Spleen (tissue), 7 donors: ENCODE measurements at regions not wholly inside any gene's neighbourhood (a gene's known extent, or its start where the extent isn't known, plus 50 kb on each side); places are given as distances from the start of the nearest gene placed in this dataset.

ENCODE experiments used
- CTCF ChIP-seq, 11 experiments: fragments of 200-600 bp in 7 of 11; fragments of 450-650 bp in 4 of 11; sonication (generic) in 4 of 11; IDR thresholded peaks in 8 of 11; conservative IDR thresholded peaks in 3 of 11; 1 replicate in 7 of 11; 2 replicates in 4 of 11; pipeline versions ENCODE4 v1.4.0 to v1.8.0; 2016 to 2021; ENCODE audit warnings: antibody characterized with exemption in 11 of 11, inconsistent platforms in 4 of 11, mild to moderate bottlenecking in 1 of 11
- POLR2A ChIP-seq, 3 donors: fragments of 450-650 bp; IDR thresholded peaks; one replicate each; pipeline ENCODE4 v1.5.1; 2017; ENCODE audit warnings: antibody characterized with exemption in 3 of 3, mild to moderate bottlenecking in 1 of 3
- POLR2AphosphoS5 ChIP-seq, 3 donors: sonication (generic); formaldehyde crosslinking; IDR thresholded peaks; one replicate each; pipeline ENCODE4 v1.5.1; 2017; ENCODE audit warnings: antibody characterized with exemption in 3 of 3
- donor health status: DM: no; HTN: no; CAD: no; lungs with moderate emphysema.
- donor health status: DM: no; HTN: no; CAD: no.
- donor health status: DM: no; HTN: no; CAD: no.

- TF ChIP-seq CTCF (IDR thresholded peaks at IDR 0.05 in 8 of 11, conservative IDR thresholded peaks at IDR 0.05 in 3 of 11): no peak
- TF ChIP-seq POLR2A (IDR thresholded peaks at IDR 0.05): no peak
- no peak for TF ChIP-seq POLR2AphosphoS5 (IDR thresholded peaks at IDR 0.05)
Measured at GRCh38 chr2:188720811-188721605, 253.2 kb upstream of the COL3A1 start.
